HepG2 (cell line): ENCODE measurements at regions not wholly inside any gene's neighbourhood (a gene's known extent, or its start where the extent isn't known, plus 50 kb on each side); places are given as distances from the start of the nearest gene placed in this dataset.

ENCODE experiments used
- ATAC-seq: fragments of 200-7000 bp; cut with Tn5 transposase; 3 replicates; pipeline ENCODE4 v1.9.1; 2020; ENCODE audit warnings: mild to moderate bottlenecking, moderate library complexity
- BruUV-seq: library from RNA; stranded (reverse); fragments of 400-500 nt; replicated peaks from 2 replicates; lab custom pipeline; 2021; lab: Mats Ljungman, UMichigan
- CTCF ChIA-PET: fragments of 300-600 bp; formaldehyde crosslinking; extraction: SDS; loops from one replicate; lab custom pipeline; 2021; ENCODE audit warnings: low total read pairs, inconsistent platforms, low intra/inter-chr PET ratio; lab: Yijun Ruan, JAX
- POLR2A ChIA-PET: fragments of 350-600 bp; sonication (Branson Sonifier 250); formaldehyde crosslinking; loops from one replicate; lab custom pipeline; 2020; ENCODE audit warnings: antibody characterized with exemption, inconsistent platforms; lab: Yijun Ruan, JAX
- DNase-seq: peaks from one replicate; pipeline ENCODE4 v3.0.0-alpha.2; 2015; ENCODE audit warnings: low spot score
- FAIRE-seq: peaks from 3 replicates; lab custom pipeline; 2011; peaks lifted over from hg19 to GRCh38; lab: Jason Lieb, UNC
- H2AFZ ChIP-seq: one replicate; pipeline ENCODE4 v1.6.1; 2011; ENCODE audit warnings: low read length, inconsistent platforms
- H3K27ac ChIP-seq: fragments of 300-600 bp; 3 replicates; pipeline ENCODE4 v1.8.0; 2011; ENCODE audit warnings: mixed run types, mild to moderate bottlenecking, mixed read lengths, low read length, inconsistent platforms; ENCODE audit not compliant: insufficient read depth; ENCODE audit errors: extremely low read length
- H3K27me3 ChIP-seq, 2 experiments: fragments of 200-600 bp in 1 of 2; 2 replicates in 1 of 2; 3 replicates in 1 of 2; pipeline versions ENCODE4 v1.6.0 to v1.8.0; 2011; ENCODE audit warnings: low read length in 2 of 2, mild to moderate bottlenecking in 2 of 2, moderate library complexity in 2 of 2, inconsistent platforms in 1 of 2; ENCODE audit not compliant: insufficient read depth in 2 of 2, control insufficient read depth in 1 of 2
- H3K36me3 ChIP-seq, 2 experiments: fragments of 200-600 bp in 1 of 2; replicated peaks in 1 of 2; 2 replicates in 1 of 2; 3 replicates in 1 of 2; pipeline versions ENCODE4 v1.5.1 to v1.8.0; 2011; ENCODE audit warnings: low read length in 2 of 2, inconsistent platforms in 1 of 2; ENCODE audit not compliant: insufficient read depth in 2 of 2, control insufficient read depth in 1 of 2
- H3K4me1 ChIP-seq: 2 replicates; pipeline ENCODE4 v1.5.1; 2012; ENCODE audit warnings: low read length, inconsistent platforms; ENCODE audit not compliant: insufficient read depth
- H3K4me2 ChIP-seq: 2 replicates; pipeline ENCODE4 v1.6.0; 2011; ENCODE audit warnings: low read depth, low read length, inconsistent platforms
- H3K4me3 ChIP-seq, 3 experiments: fragments of 200-600 bp in 1 of 3; sonication (generic), shearing (Covaris generic) in 1 of 3; replicated peaks in 1 of 3; 2 replicates each; pipeline ENCODE4 v1.5.1; 2011 to 2016; ENCODE audit warnings: low read length in 3 of 3, inconsistent platforms in 2 of 3, low read depth in 2 of 3, mild to moderate bottlenecking in 2 of 3, control low read depth in 1 of 3, mixed read lengths in 1 of 3; ENCODE audit not compliant: insufficient read depth in 1 of 3
- H3K79me2 ChIP-seq: one replicate; pipeline ENCODE4 v1.6.1; 2011; ENCODE audit warnings: low read length, inconsistent platforms; ENCODE audit not compliant: insufficient read depth
- H3K9ac ChIP-seq: 2 replicates; pipeline ENCODE4 v1.6.0; 2011; ENCODE audit warnings: mild to moderate bottlenecking, low read depth, low read length, inconsistent platforms; ENCODE audit not compliant: insufficient read depth
- H3K9me3 ChIP-seq: 2 replicates; pipeline ENCODE4 v1.5.1; 2012; ENCODE audit warnings: mild to moderate bottlenecking, low read length
- H4K20me1 ChIP-seq: 2 replicates; pipeline ENCODE4 v1.6.0; 2011; ENCODE audit warnings: inconsistent platforms, mild to moderate bottlenecking, low read length, moderate library complexity; ENCODE audit not compliant: insufficient read depth
- BORCS8-MEF2B ChIP-seq: sonication (generic); formaldehyde crosslinking; IDR thresholded peaks from 2 replicates; pipeline ENCODE4 v1.8.0; 2022; ENCODE audit warnings: mild to moderate bottlenecking, missing genetic modification reagents
- EHMT2 ChIP-seq: fragments of 200-600 bp; sonication (generic); IDR thresholded peaks from 2 replicates; pipeline ENCODE4 v1.7.0; 2017; ENCODE audit warnings: antibody characterized with exemption, low read depth, low read length, borderline replicate concordance
- ETV5 ChIP-seq: IDR thresholded peaks from 2 replicates; pipeline ENCODE4 v1.6.1; 2018; ENCODE audit warnings: missing biosample characterization, missing genetic modification reagents, inconsistent platforms, borderline replicate concordance
- FOXA3 ChIP-seq: IDR thresholded peaks from 2 replicates; pipeline ENCODE4 v1.6.1; 2016; ENCODE audit warnings: missing genetic modification reagents, missing compliant biosample characterization
- HOXA5 ChIP-seq: sonication (generic); formaldehyde crosslinking; IDR thresholded peaks from 2 replicates; pipeline ENCODE4 v1.4.0; 2020; ENCODE audit warnings: missing genetic modification reagents
- JDP2 ChIP-seq: sonication (generic); formaldehyde crosslinking; IDR thresholded peaks from 2 replicates; pipeline ENCODE4 v1.8.1; 2022; ENCODE audit warnings: missing genetic modification reagents, borderline replicate concordance
- MIER3 ChIP-seq: IDR thresholded peaks from 2 replicates; pipeline ENCODE4 v1.6.1; 2016; ENCODE audit warnings: missing compliant biosample characterization, borderline replicate concordance
- MTF1 ChIP-seq: sonication (generic); formaldehyde crosslinking; IDR thresholded peaks from 2 replicates; pipeline ENCODE4 v1.5.0; 2020; ENCODE audit warnings: missing genetic modification reagents
- MZF1 ChIP-seq: sonication (generic); formaldehyde crosslinking; IDR thresholded peaks from 2 replicates; pipeline ENCODE4 v1.8.1; 2023; ENCODE audit warnings: mild to moderate bottlenecking, missing genetic modification reagents, borderline replicate concordance
- NR3C1 ChIP-seq: sonication (generic); formaldehyde crosslinking; IDR thresholded peaks from 2 replicates; pipeline ENCODE4 v1.4.0; 2020; ENCODE audit warnings: missing genetic modification reagents
- PHF20 ChIP-seq: sonication (generic); formaldehyde crosslinking; IDR thresholded peaks from 2 replicates; pipeline ENCODE4 v1.5.0; 2020; ENCODE audit warnings: mild to moderate bottlenecking, missing genetic modification reagents
- PHF5A ChIP-seq: IDR thresholded peaks from one replicate; pipeline ENCODE4 v1.6.1; 2018; ENCODE audit warnings: low read depth, missing genetic modification reagents; ENCODE audit not compliant: unreplicated experiment
- XRCC5 ChIP-seq: fragments of 200-400 bp; formaldehyde crosslinking; optimal IDR thresholded peaks from 2 replicates; pipeline ENCODE3; 2017; ENCODE audit warnings: mild to moderate bottlenecking, low read length
- ZNF354B ChIP-seq: sonication (generic); formaldehyde crosslinking; IDR thresholded peaks from 2 replicates; pipeline ENCODE4 v1.8.0; 2022; ENCODE audit warnings: mild to moderate bottlenecking, missing genetic modification reagents
- ZNF768 ChIP-seq: sonication (generic); formaldehyde crosslinking; IDR thresholded peaks from 2 replicates; pipeline ENCODE4 v1.4.0; 2020; ENCODE audit warnings: missing genetic modification reagents
- WGBS: methylation state at CpG from one replicate; pipeline ENCODE4 v1.1.6; 2017; ENCODE audit warnings: low lambda C conversion rate; 5-methylcytosine and 5-hydroxymethylcytosine counted together
- in situ Hi-C: cut with HindIII; loops from 2 replicates; pipeline ENCODE4 v1.10.0; 2017; ENCODE audit warnings: low pct_unique_long_range_greater_than_20kb; ENCODE audit not compliant: extremely low pct_ligation_motif_present
- intact Hi-C: fragments of 100-400 bp; cut with micrococcal nuclease; formaldehyde crosslinking; loops from one replicate; pipeline ENCODE4 v1.10.0; 2022; ENCODE audit not compliant: unreplicated experiment
- TF ChIP-seq, protein P1 (sequence below): sonication (generic); formaldehyde crosslinking; IDR thresholded peaks from 2 replicates; pipeline ENCODE4 v1.4.0; 2020; ENCODE audit warnings: mild to moderate bottlenecking, missing genetic modification reagents

DNA sequence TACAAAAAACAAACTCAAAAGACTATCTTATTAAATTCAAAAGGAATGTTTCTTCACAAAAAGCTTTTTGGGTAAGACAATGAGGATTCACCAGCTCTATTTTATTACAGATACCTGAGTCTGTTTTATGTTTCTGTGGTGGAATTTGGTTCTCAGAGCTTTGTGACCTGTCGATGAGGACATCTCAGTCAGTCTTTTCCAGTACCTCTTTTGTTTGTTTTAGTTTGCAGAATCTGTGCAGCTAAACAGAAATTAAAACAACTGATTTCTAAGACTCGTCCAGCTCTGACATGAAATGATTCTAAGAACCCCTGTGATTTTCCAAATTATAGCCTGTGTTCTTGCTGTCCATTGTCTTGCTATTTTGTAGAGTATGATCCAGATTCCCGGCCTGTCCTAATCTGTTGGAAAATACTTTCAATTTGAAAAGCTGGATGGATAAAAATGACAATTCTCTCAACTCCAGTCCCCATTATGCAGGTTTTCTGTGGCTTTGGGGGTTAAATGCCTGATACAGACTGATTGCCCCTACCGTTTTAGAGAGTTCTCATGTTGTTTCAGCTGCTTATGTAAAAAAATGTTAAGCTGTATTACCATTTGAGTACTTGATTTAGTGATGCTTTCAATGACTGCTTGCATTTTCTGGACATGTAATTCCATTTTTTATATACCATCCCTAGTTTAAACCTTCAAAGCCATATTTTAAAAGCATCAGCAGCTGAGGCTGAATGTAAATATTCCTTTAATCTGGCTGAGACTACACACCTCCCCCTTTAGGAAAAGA lies 94.2 kb upstream of the TAB2 start:
- ChIA-PET CTCF (no interaction called here), POLR2A (no interaction called here)
- no peaks in the 10 kb centered on the region for H3K9me3 ChIP-seq
- no peak for FAIRE-seq
- no peak overlapping the region for H3K27ac ChIP-seq
- H3K36me3 ChIP-seq = no peaks in the 10 kb centered on the region
- BruUV-seq = no TSS peak
- no peak overlapping the region for H3K4me2 ChIP-seq
- peaks cover 0 to 17% of the 10 kb centered on the region in 2 experiments; a peak in 3 of 5 replicates for H3K27me3 ChIP-seq
- ATAC-seq = no peak
- H2AFZ ChIP-seq = no peak overlapping the region
- in situ Hi-C loops (no loop called here), intact Hi-C loops (no loop called here)
- no peak for DNase-seq
- no peak overlapping the region for H3K4me3 ChIP-seq
- H3K79me2 ChIP-seq = no peaks in the 10 kb centered on the region
- peaks cover 20% of the 10 kb centered on the region for H3K4me1 ChIP-seq
- no peaks in the 10 kb centered on the region for H4K20me1 ChIP-seq
- no peak overlapping the region for H3K9ac ChIP-seq
- WGBS = 2% methylated on average over 4 of the region's 4 CpGs
- TF ChIP-seq XRCC5 (no peak), PHF20 (CRISPR knock-in tag) (no peak), NR3C1 (CRISPR knock-in tag) (no peak), ETV5 (CRISPR knock-in tag) (no peak), MTF1 (CRISPR knock-in tag) (no peak), ZNF354B (CRISPR knock-in tag) (no peak), FOXA3 (CRISPR knock-in tag) (no peak), MZF1 (no peak), PHF5A (CRISPR knock-in tag) (no peak), JDP2 (CRISPR knock-in tag) (no peak), HOXA5 (CRISPR knock-in tag) (no peak), MIER3 (CRISPR knock-in tag) (no peak), BORCS8-MEF2B (CRISPR knock-in tag) (no peak), EHMT2 (no peak), ZNF768 (CRISPR knock-in tag) (no peak)
- TF ChIP-seq, protein P1, sequence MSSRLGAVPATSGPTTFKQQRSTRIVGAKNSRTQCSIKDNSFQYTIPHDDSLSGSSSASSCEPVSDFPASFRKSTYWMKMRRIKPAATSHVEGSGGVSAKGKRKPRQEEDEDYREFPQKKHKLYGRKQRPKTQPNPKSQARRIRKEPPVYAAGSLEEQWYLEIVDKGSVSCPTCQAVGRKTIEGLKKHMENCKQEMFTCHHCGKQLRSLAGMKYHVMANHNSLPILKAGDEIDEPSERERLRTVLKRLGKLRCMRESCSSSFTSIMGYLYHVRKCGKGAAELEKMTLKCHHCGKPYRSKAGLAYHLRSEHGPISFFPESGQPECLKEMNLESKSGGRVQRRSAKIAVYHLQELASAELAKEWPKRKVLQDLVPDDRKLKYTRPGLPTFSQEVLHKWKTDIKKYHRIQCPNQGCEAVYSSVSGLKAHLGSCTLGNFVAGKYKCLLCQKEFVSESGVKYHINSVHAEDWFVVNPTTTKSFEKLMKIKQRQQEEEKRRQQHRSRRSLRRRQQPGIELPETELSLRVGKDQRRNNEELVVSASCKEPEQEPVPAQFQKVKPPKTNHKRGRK (CRISPR knock-in tag) = no peak
